ENCODE measurements at regions not wholly inside any gene's neighbourhood (a gene's known extent, or its start where the extent isn't known, plus 50 kb on each side); places are given as distances from the start of the nearest gene placed in this dataset.

DNA sequence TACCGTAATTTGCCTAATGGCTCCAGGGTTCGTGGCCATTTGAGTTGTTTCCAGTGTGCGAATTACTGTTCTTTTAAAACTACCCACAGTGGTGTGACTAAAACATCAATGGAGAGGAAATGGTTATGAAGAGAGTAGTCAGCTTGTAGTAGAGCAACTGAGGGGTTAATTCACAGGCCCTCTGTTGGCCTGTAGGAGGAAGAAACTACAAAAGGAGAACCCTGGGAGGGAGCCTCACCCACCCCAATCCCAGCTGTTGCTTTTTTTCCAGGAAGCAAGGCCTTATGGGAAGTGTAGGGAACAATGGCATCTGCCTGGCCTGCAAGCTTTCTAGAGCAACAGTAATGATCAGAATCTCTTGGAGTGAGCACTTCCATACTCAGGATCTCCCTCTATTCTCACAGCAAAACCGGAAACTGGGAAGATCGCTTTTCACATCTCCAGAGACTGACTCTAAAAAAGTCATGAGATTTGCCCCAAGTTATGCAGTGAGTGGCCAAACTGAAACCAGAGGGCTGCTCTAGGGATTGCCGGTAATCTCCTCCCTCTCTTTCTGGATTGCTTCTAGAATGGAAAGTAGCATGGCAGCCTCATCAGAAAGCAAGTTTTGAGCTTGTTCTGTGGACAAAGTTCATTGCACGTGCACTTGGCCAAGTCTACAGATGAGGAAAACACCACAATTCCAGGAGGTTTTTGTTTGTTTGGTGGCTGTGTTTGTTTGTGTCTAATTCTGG, 125.3 kb upstream of the PWP1 start:
- no peaks in the 10 kb centered on the region; the same call in 1 of the 2 replicates for H3K27me3 Mint-ChIP-seq (ENCODE audit: low read depth)
- Histone ChIP-seq H2AFZ (ENCODE audit: low read length) (peak overlapping the region; percentile 91), H3K14ac (ENCODE audit: insufficient read depth, low read length) (no peak overlapping the region), H3K9me3 (ENCODE audit: control insufficient read depth, low read depth, low read length) (no peaks in the 10 kb centered on the region), H2BK5ac (ENCODE audit: insufficient read length, low read length) (peak overlapping the region; percentile 19), H3T11ph (ENCODE audit: low read length) (no peak overlapping the region), H3K4me1 (ENCODE audit: insufficient read depth, low read length) (peaks cover 7% of the 10 kb centered on the region), H3K9ac (ENCODE audit: extremely low read depth, insufficient read length, low read length) (no peak overlapping the region), H4K8ac (replicated peaks; ENCODE audit: insufficient read length, low read depth, low read length) (no peak overlapping the region), H2BK12ac (ENCODE audit: insufficient read length, low read depth, low read length) (no peak overlapping the region), H2AK5ac (ENCODE audit: insufficient read length, low read length) (no peak overlapping the region), H2BK120ac (ENCODE audit: low read depth, low read length, poor library complexity, severe bottlenecking) (no peak overlapping the region), H4K5ac (ENCODE audit: insufficient read length, low read depth, low read length) (no peak overlapping the region), H3K23ac (ENCODE audit: insufficient read length, low read depth, low read length) (no peak overlapping the region), H4K20me1 (ENCODE audit: control insufficient read depth, insufficient read depth, insufficient read length) (no peaks in the 10 kb centered on the region), H3K79me2 (ENCODE audit: insufficient read depth, low read length) (no peaks in the 10 kb centered on the region), H3K79me1 (ENCODE audit: insufficient read depth, low read depth, low read length, poor library complexity, severe bottlenecking) (no peaks in the 10 kb centered on the region), H3K18ac (ENCODE audit: insufficient read length, low read depth, low read length) (peak overlapping the region; percentile 37), H3K27ac (ENCODE audit: insufficient read length, low read depth, low read length) (no peak overlapping the region), H3K4me2 (ENCODE audit: insufficient read depth, insufficient read length, low read length) (no peak overlapping the region), H3K4ac (ENCODE audit: low read depth, low read length) (no peak overlapping the region), H4K91ac (ENCODE audit: insufficient read length, low read depth, low read length) (no peak overlapping the region), H3K56ac (ENCODE audit: insufficient read length, low read depth, low read length) (no peak overlapping the region), H2BK20ac (ENCODE audit: low read depth, low read length, poor library complexity, severe bottlenecking) (no peak overlapping the region), H3K23me2 (ENCODE audit: insufficient read length, low read depth, low read length, poor library complexity, severe bottlenecking) (no peaks in the 10 kb centered on the region), H2BK15ac (ENCODE audit: low read depth, low read length) (no peak overlapping the region), H3K27me3 (ENCODE audit: insufficient read depth, low read length) (no peaks in the 10 kb centered on the region)
- no peak overlapping the region for H3K4me3 Mint-ChIP-seq
- H3K36me3 Mint-ChIP-seq (ENCODE audit: insufficient read depth in 1 of 3, low read depth in 3 of 3): peaks cover 0 to 3% (median 0%) of the 10 kb centered on the region in 3 experiments; a peak in 1 of 7 replicates
- H3K4me1 Mint-ChIP-seq: peaks cover 11 to 12% of the 10 kb centered on the region in 2 experiments
- TF ChIP-seq, protein P1, sequence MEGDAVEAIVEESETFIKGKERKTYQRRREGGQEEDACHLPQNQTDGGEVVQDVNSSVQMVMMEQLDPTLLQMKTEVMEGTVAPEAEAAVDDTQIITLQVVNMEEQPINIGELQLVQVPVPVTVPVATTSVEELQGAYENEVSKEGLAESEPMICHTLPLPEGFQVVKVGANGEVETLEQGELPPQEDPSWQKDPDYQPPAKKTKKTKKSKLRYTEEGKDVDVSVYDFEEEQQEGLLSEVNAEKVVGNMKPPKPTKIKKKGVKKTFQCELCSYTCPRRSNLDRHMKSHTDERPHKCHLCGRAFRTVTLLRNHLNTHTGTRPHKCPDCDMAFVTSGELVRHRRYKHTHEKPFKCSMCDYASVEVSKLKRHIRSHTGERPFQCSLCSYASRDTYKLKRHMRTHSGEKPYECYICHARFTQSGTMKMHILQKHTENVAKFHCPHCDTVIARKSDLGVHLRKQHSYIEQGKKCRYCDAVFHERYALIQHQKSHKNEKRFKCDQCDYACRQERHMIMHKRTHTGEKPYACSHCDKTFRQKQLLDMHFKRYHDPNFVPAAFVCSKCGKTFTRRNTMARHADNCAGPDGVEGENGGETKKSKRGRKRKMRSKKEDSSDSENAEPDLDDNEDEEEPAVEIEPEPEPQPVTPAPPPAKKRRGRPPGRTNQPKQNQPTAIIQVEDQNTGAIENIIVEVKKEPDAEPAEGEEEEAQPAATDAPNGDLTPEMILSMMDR (conservative IDR thresholded peaks at IDR 0.05): peak; percentile 49; the same call in 2 of the 3 replicates
- no CpG with 5 or more reads among the region's 7 CpGs for WGBS (ENCODE audit: extremely low coverage, insufficient read length, low lambda C conversion rate)
- H3K9me3 Mint-ChIP-seq: peaks cover 2 to 3% of the 10 kb centered on the region in 2 experiments; a peak in 3 of 5 replicates
- H3K27ac Mint-ChIP-seq: no peak overlapping the region
- DNase-seq: peak; percentile 69

All from H9 (cell line).